ENCODE measurements at regions not wholly inside any gene's neighbourhood (a gene's known extent, or its start where the extent isn't known, plus 50 kb on each side); places are given as distances from the start of the nearest gene placed in this dataset.

DNA sequence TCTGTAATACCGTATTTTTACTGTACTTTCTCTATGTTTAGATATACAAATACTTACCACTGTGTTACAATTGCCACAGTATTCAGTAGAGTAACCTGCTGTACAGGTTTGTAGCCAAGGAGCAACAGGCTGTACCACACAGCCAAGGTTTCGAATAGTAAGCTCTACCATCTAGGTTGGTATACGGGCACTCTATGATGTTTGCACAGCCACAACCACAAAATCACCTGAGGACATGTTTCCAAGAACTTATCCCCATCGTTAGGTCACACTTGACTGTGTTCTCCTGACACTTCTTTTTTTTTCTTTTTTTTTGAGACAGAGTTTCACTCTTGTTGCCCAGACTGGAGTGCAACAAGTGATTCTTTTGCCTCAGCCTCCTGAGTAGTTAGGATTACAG, 134.6 kb upstream of the TRIM24 start:
- TF ChIP-seq, protein P1, sequence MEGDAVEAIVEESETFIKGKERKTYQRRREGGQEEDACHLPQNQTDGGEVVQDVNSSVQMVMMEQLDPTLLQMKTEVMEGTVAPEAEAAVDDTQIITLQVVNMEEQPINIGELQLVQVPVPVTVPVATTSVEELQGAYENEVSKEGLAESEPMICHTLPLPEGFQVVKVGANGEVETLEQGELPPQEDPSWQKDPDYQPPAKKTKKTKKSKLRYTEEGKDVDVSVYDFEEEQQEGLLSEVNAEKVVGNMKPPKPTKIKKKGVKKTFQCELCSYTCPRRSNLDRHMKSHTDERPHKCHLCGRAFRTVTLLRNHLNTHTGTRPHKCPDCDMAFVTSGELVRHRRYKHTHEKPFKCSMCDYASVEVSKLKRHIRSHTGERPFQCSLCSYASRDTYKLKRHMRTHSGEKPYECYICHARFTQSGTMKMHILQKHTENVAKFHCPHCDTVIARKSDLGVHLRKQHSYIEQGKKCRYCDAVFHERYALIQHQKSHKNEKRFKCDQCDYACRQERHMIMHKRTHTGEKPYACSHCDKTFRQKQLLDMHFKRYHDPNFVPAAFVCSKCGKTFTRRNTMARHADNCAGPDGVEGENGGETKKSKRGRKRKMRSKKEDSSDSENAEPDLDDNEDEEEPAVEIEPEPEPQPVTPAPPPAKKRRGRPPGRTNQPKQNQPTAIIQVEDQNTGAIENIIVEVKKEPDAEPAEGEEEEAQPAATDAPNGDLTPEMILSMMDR (IDR thresholded peaks at IDR 0.05) = no peak
- TF ChIP-seq EZH2 (IDR thresholded peaks at IDR 0.05; ENCODE audit: borderline replicate concordance, insufficient read depth, low read depth, low read length, poor library complexity, severe bottlenecking) = no peak
